ENCODE measurements at regions not wholly inside any gene's neighbourhood (a gene's known extent, or its start where the extent isn't known, plus 50 kb on each side); places are given as distances from the start of the nearest gene placed in this dataset.

DNA sequence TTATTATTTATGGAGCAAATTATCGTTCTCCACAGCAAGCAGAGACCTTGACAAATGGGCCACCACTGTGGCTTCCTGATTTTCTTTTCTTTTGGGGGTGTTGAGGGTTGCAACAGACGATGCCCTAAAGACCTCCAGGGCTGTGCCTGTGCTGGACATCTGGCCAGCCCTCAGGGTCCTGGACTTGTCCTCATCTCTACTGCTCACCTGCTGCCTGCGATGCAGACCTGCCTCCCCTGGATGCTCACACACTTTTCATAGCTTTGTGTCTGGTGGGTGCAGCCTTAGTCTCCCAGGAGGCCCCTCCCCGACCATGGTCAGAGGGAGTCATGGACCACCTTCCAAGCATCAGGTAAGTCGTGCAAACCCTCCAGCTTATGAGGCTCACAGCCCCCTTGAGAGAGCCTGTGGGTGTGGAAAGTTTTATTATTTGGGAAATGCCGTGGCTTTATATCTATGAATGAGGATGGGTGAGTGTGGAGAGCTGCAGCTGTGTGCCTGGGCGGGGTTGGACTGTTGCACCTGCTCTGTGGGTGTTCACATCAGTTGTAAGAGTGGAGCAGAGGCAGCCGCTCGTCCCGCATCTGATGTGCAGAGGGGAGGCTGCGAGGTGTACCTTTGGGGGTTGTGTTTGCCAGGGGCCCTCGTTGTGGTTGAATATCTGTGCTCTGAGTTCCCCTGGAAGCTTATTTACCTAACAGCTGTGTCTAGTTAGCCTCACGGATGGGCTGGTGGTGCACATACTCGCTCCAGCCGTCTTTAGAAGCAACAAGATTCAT is 126.3 kb upstream of the IRX4 start:
- DNase-seq (ENCODE audit: low read depth in 2 of 3, low spot score in 2 of 3): no peak

DNA sequence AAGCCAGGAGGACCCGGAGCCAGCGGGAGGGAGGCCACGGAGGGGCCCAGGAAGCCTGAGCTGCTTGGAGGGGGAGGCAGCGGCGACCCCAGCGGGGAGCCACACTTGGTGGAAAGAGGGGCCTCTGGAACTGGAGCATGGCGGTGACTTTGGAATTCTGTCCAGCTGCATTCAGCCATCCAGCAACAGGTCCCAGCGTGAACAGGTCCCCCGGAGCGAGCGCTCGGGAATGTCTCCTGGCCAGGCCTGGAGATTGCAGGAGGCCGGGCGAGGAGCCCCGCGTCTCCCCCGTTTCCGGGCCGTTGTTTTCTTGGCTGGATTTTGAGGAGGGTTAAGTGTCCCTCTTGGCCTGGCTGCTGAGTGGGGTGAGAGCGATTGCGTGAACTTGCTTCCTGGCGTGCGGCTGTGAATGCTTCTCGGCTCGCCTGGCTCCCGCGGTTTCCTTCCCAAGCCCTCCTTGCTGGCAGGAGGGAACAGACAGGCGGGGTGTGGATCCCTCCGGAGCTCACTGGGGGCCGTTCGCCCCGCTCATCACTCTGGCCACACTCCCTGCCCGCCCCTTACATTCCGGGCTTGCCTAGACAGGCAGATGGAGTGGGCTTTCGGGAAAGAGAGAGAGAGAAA is 125.3 kb upstream of the IRX4 start:
- DNase-seq (ENCODE audit: low read depth in 2 of 3, low spot score in 2 of 3): no peak

DNA sequence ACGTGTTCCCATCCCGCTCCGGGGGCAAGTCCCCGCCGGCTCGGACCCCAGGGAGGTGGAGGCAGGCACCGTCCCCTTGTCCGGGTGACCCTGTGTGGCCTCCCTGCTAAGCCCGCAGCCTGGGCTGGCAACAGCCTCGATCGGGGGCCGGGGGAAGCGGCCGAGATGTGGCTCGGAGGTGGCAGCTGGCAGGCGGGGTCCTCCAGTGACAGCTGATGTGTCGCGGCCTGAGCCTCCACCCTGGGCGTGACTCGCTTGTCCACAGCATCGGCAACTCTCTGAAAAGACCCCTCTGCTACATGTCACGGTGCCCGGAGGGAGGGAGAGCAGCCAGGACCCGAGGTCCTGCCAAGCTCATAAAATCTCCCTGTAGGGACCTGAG is 124.8 kb upstream of the IRX4 start:
- DNase-seq (ENCODE audit: low read depth in 2 of 3, low spot score in 2 of 3): no peak

DNA sequence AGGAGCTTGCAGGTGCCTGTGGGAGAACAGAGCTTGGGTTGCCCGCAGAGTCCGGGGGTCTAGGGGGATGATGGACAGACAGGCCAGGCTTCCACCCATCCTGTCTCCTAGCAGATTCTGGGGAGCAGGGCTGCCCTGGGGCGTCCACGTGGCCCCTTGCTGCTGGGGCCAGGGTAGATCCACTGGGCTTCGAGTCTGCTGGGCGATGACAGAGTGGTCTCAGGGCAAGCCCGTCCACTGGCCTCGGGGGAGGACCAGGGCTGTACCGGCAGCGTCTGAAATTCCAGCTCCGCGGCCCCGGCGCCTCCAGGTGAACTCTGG is 124.2 kb upstream of the IRX4 start:
- no peak for DNase-seq (ENCODE audit: low read depth in 2 of 3, low spot score in 2 of 3)

DNA sequence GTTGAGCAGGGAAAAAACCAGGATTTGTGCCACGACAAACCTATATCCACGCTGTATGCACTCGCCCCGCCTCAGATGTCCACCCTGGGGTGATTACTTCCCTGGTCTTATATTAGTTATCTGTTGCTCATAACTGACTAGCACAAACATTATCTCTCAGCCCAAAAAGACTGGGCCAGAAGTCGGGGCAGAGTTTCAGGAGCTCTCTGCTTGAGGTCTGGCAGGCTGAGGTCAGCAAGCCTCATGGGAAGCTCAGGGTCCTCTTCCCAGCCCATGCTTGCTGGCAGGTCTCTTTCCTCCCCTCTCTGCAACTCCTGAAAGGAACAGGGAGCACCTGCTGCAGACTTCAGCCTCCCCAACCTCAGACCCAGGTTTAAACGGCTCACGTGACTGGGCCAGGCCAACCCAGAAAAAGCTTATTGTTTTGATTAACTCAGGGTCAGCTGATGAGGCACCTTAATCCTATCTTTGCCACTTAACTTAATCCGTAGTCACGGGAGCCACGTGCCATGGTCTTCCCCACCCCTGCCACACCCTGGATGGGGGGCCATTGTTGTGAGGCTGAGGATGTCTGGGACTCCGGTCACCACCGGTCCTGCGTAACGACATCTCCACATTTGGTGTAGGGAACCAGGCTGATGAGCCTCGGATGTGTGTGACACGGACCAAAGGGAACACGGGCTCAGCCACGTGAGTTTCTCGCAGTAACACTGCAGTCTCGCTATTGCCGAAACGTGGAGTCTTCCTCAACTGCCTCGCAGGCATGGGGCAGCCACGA is 123.7 kb upstream of the IRX4 start:
- no peak for DNase-seq (ENCODE audit: low read depth in 2 of 3, low spot score in 2 of 3)

DNA sequence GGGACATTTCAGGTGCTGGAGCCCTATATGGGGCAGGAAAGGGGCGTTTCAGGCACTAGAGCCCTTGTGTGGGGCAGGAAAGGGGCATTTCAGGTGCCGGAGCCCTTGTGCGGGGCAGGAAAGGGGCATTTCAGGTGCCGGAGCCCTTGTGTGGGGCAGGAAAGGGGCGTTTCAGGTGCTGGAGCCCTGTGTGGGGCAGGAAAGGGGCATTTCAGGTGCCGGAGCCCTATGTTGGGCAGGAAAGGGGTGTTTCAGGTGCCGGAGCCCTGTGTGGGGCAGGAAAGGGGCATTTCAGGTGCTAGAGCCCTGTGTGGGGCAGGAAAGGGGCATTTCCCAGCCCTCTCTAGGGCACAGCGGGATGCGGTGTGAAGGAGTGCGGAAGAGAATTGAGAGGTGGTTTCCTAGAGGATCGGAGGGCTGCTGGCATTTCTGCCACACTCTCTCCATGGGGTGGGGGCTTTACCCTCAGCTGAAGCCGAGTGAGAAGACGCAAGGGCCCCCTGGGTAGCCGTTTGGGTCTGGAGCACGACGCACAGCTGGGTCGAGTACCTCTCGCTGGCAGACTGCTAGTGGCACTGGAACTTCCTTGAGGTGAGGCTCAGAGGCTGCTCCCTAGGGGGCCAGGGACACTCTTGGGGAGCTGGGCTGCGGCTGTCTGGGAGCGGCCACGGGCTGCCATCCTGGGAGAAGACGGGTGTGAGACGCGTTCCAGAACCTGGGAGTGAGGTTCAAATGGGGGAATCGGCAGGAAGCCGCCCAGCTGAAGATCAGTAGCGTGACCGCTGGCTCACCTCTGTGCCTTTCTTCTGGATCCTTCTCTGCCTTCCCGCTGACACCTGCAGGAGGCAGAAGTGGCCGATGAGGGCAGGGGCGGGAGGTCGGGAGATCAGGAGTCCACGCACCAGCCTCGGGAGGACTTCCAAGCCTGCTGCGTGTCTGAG is 122.6 kb upstream of the IRX4 start:
- DNase-seq (ENCODE audit: low read depth in 2 of 3, low spot score in 2 of 3): no peak

DNA sequence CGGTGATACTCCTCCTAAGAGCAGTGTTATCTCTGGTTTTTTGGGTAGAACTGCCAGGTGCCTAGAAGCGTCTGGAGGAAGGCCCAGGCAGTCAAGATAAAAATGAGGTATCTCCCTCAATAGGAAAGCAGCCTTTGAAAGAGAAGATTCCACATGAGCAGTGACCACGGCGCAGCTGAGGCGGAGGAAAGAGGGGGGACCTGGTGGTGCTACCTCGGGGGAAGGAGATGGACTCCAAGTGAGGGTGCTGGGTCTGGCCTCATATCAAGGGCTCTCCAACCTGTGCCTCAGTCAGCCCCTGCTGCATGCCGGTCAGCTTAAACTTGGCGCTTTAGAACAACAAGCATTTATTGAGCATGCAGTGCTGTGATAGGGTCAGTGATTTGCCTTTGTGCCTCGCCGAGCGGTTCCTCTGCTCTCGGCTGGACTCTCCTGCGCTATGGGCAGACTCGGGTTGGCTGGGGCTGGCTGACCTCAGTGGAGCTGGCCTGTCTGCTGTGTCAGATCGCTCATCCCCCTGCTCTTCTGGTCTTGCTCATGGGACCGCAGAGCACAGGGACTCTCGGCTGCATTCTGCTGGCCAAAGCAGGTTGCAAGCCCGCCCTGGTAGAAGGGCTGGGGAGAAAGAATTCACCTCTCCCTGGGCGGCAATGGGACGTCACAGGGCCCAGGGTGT is 121.1 kb upstream of the IRX4 start:
- no peak for DNase-seq (ENCODE audit: low read depth in 2 of 3, low spot score in 2 of 3)

DNA sequence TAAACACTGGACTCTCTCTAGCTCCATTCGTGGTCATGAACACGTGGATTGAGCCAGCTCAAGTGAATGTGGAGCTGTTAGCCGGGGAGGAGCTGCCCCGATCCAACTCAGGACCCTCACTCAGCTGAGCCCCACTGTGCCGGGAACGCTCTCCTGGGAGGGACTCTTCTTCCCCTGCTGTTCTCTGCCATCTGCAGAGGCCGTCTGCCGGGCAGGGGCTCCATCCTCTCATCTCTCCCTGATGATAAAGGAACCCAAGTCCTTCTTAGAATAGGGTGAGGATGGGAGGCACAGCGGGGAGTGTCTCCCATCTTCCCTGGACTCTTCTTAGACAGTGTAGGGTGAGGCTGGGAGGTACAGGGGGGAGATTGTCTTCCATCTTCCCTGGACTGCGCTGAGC is 120.5 kb upstream of the IRX4 start:
- DNase-seq (ENCODE audit: low read depth in 2 of 3, low spot score in 2 of 3): no peak

DNA sequence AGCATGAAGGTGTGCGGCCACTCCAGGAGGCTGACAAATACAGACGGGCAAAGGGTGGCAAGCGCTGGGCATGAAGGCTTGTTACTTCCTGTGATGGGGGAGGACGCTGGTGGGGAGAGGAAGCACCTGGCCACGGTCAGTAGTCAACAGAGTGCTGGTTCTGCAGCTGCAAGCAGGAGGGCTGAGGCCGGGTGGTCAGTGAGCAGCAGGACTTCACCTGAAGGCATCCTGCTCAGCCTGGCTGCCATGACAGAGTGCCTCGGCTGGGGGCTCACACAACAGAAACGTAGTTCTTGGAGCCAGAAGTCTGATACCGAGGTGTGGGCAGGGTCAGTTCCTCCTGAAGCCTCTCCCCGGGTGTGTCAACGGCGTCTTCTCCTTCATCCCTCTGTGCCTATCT is 118.6 kb upstream of the IRX4 start:
- DNase-seq (ENCODE audit: low read depth in 2 of 3, low spot score in 2 of 3): no peak

DNA sequence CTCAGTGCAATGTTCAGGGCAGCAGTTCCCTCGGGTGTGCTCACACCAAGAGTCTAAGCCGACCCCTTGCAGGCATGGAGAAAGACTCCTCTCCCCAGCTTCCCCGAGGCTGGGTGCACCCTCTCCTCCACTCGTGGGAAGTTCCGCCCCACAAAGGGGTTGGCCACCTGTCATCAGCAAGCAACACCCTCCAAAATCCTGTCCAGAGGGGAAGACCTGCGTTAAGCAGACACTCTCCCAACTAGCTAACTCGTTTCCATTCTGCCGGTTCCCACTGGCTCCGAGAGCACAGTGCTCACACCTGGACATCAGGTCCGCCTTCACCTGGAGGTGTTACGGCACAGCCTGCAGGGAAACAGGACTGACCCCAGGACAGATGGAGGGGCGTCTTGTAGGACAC is 117.9 kb upstream of the IRX4 start:
- DNase-seq (ENCODE audit: low read depth in 2 of 3, low spot score in 2 of 3): no peak

DNA sequence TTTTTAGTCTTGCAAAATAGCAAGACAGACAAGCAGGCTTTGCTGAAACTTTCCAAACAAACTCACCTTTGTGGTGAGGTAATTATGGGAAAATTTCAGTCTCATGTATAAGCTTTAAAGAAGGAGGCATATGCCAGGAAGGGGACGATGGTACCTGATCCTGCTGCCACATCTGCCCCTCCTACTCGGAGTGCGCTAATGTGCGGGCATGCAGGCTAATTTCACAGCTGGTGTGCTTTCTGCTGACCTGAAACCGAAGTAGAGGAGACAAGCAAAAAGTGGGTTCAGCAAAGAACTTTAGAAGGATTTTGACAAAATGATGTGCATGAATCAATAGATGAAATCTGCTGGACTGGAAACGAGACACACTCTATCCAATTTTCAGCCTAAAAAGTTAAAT is 117.1 kb upstream of the IRX4 start:
- DNase-seq (ENCODE audit: low read depth in 2 of 3, low spot score in 2 of 3): no peak

DNA sequence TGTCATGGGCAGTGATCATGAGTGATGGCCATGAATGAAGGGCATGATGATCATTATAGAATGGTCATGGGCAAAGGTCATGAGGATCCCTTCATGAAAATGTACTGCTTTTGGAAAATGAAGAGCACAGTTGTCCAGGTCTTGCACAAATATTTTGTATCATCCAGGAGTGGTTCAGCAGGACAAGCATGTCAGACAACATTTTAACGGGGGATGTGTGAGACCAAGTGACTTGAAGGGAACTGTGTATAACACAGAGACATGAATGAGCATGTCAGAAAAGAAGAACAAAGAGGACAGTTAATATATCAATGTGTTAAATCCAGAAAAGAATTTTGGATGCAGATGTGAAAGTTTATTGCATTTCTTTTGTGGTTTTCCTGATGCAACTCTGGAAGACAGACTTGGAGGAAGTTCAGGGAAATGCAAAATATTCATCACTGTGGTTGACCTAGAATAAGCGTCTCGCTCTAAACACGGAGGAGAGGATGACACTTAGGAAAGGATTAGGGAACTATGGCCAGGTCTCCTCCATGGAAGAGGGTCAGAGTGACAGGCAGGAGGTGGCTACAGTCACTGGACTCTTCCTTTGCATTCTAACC is 116.1 kb upstream of the IRX4 start:
- no peak for DNase-seq (ENCODE audit: low read depth in 2 of 3, low spot score in 2 of 3)

DNA sequence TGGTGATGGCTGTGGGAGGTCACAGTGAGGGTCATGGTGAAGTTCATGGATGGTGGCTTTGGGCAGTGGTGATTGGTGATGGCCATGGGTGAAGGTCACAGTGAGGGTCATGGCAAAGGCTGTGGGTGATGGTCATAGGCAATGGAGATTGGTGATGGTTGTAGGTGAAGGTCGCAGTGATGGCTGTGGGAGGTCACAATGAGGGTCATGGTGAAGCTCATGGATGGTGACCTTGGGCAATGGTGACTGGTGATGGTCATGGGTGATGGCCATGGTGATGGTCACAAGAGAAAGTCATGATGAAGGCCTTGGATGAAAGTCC is 115.6 kb upstream of the IRX4 start:
- no peak for DNase-seq (ENCODE audit: low read depth in 2 of 3, low spot score in 2 of 3)

DNA sequence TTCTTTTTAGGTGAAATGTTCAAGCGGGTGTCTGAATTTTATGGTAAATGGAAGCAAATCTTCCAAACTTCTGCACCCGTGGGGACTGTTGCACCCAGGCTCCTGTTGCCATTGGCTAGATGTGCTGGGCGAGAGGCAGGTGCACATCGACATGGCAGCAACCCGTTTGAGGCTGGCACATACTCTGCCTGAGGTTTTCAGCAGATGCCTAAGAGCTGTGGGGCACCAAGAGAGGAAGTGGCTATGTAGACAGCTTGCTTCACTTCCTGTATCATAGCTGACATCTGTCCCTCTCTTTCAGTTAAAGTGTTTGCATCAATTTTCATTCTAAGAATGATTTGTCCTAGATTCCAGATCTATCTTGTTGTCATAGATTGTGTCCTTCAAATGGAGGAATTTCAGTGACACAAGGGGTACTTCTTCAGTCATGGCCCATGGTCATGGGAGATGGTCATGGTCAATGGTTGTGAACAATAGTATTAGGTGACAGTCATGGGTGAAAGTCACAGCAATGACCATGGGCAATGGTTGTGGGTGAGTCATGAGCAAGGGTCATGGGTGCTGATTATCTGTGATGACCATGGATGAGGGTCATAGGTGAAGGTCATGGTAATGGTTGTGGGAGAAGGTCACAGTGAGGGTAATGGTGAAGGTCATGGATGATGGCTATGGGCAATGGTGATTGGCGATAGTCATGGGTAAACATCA is 115.1 kb upstream of the IRX4 start:
- DNase-seq (ENCODE audit: low read depth in 2 of 3, low spot score in 2 of 3): no peak

DNA sequence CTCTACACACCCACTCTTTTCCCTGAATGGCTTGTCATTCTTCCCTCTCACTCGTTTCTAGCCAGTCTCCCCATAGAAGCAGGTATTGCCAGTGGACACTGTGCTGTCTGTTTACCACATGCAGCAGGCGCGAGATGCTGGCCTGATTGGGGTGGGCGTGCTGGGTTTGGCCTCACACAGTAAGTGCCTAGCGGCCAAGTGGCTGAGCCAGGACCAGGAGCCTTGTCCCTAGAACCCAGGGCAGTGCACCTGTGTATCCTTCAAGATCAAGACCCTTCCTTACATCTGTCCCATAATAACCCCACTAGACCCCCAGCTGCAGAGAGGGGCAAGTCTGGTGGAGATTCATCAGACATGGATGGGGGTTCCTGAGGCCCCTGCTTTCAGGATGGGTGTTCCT is 112.8 kb upstream of the IRX4 start:
- no peak for DNase-seq (ENCODE audit: low read depth in 2 of 3, low spot score in 2 of 3)

DNA sequence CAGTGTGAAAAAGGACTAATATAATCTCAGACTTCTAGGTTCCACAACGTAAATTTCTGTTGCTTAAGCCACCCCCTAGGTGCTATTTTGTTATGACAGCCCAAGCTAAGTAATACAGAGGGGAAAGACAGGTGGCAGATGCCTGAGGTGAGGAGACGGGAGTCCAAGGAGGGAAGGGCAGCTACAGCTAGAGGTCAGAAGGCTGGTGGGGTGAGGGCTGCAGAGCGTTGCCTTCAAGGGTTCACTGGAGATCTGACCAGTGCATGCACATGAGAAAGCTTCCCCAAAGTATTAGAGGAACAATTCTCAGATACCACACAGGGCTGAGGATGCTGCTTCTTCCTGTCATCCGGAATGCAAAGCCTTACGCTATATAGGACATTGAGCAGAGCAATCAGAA is 104.7 kb upstream of the IRX4 start:
- DNase-seq (ENCODE audit: low read depth in 2 of 3, low spot score in 2 of 3): no peak

DNA sequence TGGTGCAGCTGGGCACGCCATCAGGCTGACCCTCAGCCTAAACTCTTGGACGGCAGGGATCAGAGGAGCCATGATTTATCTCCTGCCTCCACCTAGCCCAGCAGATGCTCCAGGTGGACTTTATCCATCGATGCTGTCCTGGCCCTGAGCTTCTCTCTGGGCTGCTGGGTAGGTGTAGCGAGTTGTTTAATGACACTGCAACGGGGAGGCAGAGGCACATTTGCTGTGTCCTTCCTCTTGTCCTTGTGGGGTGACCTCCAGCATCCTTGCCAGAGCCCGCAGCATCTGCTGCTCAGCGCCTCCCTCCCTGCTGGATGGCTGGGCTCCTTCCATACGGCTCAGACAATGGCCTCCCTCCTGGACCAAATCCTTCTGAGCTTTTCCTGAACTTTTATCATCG is 103.1 kb upstream of the IRX4 start:
- no peak for DNase-seq (ENCODE audit: low read depth in 2 of 3, low spot score in 2 of 3)

DNA sequence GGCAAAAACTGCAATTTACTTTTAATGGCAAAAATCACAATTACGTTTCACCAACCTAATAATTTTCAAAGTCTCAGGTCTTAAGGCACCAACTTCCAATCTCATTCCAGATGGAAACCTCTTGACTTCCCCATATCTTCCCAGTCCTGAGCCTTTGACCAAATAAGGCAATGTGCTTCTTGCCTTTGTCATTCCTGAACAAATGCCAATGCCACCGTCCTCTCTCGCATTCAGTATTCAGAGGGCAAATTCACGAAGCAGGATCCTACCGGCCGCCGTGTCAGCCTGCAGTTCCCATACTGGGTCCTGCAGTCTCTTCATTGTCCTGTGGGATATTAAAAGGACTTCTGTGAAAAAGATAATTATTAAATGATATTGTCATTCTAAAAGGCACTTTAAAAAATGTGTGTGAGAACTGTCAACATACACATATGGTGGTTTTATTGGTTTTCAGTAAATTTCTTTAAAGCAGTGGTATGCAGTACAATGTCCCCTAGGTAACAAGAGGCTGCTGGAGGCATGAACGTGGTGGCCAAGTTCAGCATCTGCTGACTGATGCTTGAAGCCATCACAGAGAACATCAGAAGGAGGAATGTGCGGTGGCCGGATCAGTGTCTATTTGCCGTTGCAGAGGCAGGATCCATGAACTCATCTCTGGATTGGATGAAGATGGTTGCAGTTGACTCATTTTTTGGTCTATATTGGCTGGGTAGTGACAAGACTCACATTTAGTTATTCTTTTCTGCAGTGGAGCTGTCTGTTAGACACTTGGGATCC is 101.4 kb upstream of the IRX4 start:
- no peak for DNase-seq (ENCODE audit: low read depth in 2 of 3, low spot score in 2 of 3)

DNA sequence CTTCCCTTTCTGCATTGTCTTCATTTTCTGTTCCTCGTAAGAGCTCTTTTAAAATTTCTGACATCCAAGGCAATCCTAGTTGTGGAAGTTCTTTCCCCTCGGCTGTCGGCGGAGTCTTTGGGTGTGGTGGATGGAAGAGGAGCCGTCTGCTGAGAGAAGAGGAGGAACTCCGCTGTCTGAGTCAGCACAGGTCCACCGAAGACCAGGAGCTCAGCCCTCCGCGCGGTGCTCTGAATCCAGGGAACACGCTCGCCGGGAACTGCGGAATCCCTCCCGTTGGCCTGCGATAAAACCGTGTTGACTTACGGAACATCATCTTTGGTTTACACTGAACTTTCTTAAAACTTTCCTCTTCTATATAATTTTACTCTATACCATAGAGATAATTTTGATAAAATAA is 100.7 kb upstream of the IRX4 start:
- DNase-seq (ENCODE audit: low read depth in 2 of 3, low spot score in 2 of 3): no peak
